GM20000 (cell line): ENCODE measurements at regions not wholly inside any gene's neighbourhood (a gene's known extent, or its start where the extent isn't known, plus 50 kb on each side); places are given as distances from the start of the nearest gene placed in this dataset.
A peak's percentile ranks its signal among the peaks of the same experiment; 100 is the strongest.

ENCODE experiments used
- DNase-seq: peaks from one replicate; pipeline ENCODE4 v3.0.0; 2012; ENCODE audit warnings: low spot score
- TF ChIP-seq, protein P1 (sequence below): IDR thresholded peaks from 2 replicates; pipeline ENCODE4 v1.5.1; 2012; ENCODE audit warnings: mild to moderate bottlenecking, control low read depth; ENCODE audit errors: extremely low read depth, missing control alignments

DNA sequence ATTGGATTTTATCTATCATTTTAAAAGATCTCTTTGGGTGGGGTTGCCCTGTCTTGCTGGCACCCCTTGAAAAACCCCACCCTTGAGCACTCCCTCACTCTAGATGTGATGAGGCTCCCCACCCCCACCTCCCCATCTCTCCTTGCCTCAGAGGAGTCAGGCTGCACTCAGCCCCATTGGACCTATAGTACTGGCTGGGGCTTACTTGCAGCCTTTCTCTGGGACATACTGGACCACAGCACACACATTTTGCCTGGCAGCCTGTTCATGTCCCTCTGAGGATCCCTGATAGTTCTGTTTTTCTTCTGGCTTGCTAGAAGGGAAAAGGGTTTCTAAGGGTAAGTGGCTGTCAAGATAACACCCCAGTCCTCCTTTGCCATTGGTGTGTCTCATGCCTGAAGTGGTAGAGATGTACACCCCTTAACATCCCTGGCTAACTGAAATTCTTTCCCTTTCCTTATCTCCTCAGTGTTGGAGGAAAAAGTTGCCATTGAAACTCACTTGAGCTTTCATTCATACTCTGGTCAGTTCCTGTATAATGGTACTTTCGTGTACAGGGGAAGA, 553.4 kb upstream of the CITED2 start:
- no peak for DNase-seq
- TF ChIP-seq, protein P1, sequence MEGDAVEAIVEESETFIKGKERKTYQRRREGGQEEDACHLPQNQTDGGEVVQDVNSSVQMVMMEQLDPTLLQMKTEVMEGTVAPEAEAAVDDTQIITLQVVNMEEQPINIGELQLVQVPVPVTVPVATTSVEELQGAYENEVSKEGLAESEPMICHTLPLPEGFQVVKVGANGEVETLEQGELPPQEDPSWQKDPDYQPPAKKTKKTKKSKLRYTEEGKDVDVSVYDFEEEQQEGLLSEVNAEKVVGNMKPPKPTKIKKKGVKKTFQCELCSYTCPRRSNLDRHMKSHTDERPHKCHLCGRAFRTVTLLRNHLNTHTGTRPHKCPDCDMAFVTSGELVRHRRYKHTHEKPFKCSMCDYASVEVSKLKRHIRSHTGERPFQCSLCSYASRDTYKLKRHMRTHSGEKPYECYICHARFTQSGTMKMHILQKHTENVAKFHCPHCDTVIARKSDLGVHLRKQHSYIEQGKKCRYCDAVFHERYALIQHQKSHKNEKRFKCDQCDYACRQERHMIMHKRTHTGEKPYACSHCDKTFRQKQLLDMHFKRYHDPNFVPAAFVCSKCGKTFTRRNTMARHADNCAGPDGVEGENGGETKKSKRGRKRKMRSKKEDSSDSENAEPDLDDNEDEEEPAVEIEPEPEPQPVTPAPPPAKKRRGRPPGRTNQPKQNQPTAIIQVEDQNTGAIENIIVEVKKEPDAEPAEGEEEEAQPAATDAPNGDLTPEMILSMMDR, result no peak

DNA sequence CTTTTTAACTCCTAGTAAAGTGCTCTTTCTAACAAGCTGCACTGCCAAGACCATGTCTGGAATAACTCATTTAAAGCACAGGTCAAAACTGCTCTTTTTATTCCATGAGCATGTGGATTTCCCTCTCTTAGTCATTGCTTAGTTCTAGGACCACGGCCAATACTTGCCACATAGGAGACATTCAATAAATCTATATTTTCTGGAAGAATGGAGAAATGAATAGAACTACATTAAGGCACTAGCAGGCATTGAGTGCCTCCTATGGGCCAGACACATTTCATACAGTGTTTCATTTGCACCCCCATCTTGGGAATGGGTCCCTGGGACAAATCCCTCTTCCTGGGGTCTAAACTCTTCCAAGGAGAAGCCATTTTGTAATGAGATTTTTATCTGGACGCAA, 552.8 kb upstream of the CITED2 start:
- TF ChIP-seq, protein P1, result no peak
- DNase-seq, result peak; percentile 11

DNA sequence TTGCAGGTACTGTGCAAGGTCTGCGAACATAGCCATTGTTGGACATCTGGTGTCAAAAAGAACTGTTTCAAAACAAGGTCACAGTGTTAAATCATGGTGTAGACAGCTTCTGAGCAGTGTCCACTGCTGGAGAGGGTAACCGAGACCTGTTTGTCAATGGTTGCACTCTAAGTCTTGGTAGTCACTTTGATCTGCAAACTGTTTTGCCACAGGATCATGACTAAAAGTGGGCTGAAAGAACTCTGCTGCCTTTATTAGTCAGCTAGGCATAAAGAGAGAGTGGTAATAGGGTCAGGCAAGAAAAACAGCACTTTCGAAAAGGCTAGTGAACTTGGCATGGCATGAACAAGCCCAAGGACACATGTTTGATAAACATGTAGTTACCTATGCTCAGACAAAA, 552.3 kb upstream of the CITED2 start:
- no peak for DNase-seq
- TF ChIP-seq, protein P1, result no peak

DNA sequence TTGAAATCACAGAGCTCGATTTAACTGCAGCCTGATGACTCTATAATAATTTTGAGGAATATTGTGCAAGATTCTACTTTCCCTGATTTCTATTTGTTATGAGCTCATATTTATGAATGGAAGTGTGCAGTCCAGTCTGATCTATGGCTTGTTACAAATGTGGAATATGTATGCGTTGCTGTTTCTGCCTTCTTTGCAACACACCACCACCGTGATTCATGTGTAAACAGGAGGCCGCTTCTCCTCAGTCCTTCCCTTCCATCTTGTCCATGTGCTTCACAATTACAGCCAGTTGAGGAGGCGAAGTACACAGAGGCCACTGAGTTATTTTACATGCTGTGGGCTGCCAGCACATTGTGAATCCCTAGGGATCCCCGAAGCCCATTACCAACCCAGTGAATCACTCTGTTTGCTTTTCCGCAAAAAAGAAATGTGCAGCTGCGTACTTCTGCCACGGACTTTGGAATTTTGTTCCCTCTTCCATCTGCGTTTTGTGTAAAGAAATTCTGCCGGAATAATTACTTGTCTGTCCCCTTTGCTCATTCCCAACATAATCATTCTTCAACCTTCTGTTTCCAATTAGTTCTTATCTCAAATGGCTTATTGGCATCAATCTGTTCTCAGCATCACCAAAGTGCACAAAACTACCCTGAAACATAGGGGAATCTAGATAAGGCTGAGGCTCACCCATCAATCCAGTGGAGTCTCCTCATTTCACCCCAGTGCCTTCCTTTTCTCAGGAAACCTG, 551.6 kb upstream of the CITED2 start:
- DNase-seq, result no peak
- TF ChIP-seq, protein P1, result no peak

DNA sequence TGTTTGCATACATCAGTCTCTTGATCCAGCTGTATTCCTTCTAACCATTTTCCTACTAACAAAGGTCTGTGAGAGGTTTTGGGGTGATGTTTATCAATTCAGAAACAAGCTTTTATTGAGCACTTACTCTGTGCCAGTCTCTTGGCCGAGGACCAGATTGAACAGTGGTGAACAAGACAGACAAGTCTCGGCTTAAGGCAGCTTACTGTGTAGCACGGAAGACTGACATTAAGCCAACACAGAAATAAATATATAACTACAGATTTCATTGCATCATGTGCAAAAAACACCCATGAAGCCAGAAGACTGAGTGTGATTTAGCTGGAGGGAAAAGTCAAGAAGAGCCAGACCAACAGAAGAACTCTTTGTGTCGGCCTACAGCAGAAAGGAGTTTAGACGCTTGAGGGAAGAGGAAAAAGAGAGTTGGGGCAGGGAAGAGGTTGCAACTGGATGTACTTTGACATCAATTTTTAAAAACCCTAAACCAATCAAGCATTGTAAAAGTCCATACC, 549.6 kb upstream of the CITED2 start:
- no peak for DNase-seq
- TF ChIP-seq, protein P1, result no peak

DNA sequence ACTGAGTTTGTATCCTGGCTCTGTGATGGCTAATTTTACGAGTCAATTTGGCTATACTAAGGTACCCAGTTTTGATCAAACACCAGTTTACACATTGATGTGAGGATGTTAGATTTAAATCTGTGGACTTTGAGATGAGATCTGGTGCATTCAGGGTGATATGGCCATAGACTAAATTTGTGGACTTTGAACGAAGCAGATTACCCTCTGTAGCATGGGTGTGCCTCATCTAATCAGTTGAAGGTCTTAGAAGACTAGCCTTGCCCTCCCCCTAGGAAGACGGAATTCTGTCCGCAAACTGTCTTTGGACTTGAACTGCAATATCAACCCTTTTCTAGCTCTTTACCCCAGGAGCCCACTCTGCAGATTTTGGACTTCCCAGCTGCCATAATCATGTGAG, 547.8 kb upstream of the CITED2 start:
- DNase-seq, result no peak
- TF ChIP-seq, protein P1, result no peak

DNA sequence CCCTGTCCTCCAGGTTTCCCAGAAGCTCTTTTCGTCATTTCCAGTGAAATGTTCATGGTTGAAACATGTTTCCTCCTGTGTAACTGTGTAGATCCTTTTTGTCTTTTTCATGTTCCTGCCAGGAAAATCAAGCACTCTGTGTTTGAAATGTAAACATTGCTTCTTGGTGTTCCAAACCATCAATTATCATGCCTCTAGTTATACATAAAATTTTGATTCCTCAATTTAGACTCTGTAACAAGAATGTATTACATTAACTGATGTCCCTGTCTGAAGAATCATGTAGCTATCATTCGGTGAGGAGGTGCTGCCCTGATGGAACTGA, 546.3 kb upstream of the CITED2 start:
- no peak for DNase-seq

More for the DNA sequence above, 546.3 kb upstream of the CITED2 start:
- TF ChIP-seq, protein P1, result no peak
